ENCODE measurements at regions not wholly inside any gene's neighbourhood (a gene's known extent, or its start where the extent isn't known, plus 50 kb on each side); places are given as distances from the start of the nearest gene placed in this dataset.
"Not testable (repeated sequence)": the region's sequence is repeated elsewhere in the genome, so short reads cannot be mapped to it uniquely, and the experiment has no call there.

- Histone ChIP-seq H4K20me1 (ENCODE audit: insufficient read depth, low read length) (no peaks in the 10 kb centered on the region), H3K36me3 (ENCODE audit: insufficient read depth, low read length) (no peaks in the 10 kb centered on the region), H3K9me3 (ENCODE audit: low read length) (no peaks in the 10 kb centered on the region), H3K4me3 (ENCODE audit: low read depth, low read length, poor library complexity, severe bottlenecking) (no peak overlapping the region), H3K4me2 (ENCODE audit: low read length) (no peak overlapping the region), H3K27ac (ENCODE audit: low read depth, low read length, poor library complexity, severe bottlenecking) (no peak overlapping the region), H3K9me2 (ENCODE audit: low read depth, low read length) (no peaks in the 10 kb centered on the region), H3K9ac (ENCODE audit: low read length) (no peak overlapping the region), H3K4me1 (ENCODE audit: insufficient read depth, low read length, severe bottlenecking) (peaks cover 16% of the 10 kb centered on the region), H3F3A (ENCODE audit: insufficient read depth, low read length) (no peaks in the 10 kb centered on the region), H2AFZ (ENCODE audit: low read length) (no peak overlapping the region), H3K27me3 (ENCODE audit: insufficient read depth, low read length) (no peaks in the 10 kb centered on the region), H3K79me2 (ENCODE audit: insufficient read depth, low read length) (no peaks in the 10 kb centered on the region)
- TF ChIP-seq EZH2 (IDR thresholded peaks at IDR 0.05; ENCODE audit: borderline replicate concordance, low read length) = no peak
Measured at GRCh38 chr1:148374101-148374500, 109.0 kb downstream of the PPIAL4G start.

GRCh38 chr1:148373192-148373925, 109.7 kb downstream of the PPIAL4G start:
- Histone ChIP-seq H3K9me3 (ENCODE audit: low read length) (no peaks in the 10 kb centered on the region), H3K4me3 (ENCODE audit: low read depth, low read length, poor library complexity, severe bottlenecking) (no peak overlapping the region), H3K4me2 (ENCODE audit: low read length) (peak overlapping the region; percentile 32; the same call in 1 of the 2 replicates), H3K27ac (ENCODE audit: low read depth, low read length, poor library complexity, severe bottlenecking) (no peak overlapping the region), H4K20me1 (ENCODE audit: insufficient read depth, low read length) (no peaks in the 10 kb centered on the region), H3K79me2 (ENCODE audit: insufficient read depth, low read length) (no peaks in the 10 kb centered on the region), H3K4me1 (ENCODE audit: insufficient read depth, low read length, severe bottlenecking) (peaks cover 16% of the 10 kb centered on the region), H3K36me3 (ENCODE audit: insufficient read depth, low read length) (no peaks in the 10 kb centered on the region), H3F3A (ENCODE audit: insufficient read depth, low read length) (no peaks in the 10 kb centered on the region), H3K9me2 (ENCODE audit: low read depth, low read length) (no peaks in the 10 kb centered on the region), H3K9ac (ENCODE audit: low read length) (no peak overlapping the region), H3K27me3 (ENCODE audit: insufficient read depth, low read length) (no peaks in the 10 kb centered on the region), H2AFZ (ENCODE audit: low read length) (peak overlapping the region; percentile 10; the same call in 1 of the 2 replicates)
- no peak for TF ChIP-seq EZH2 (IDR thresholded peaks at IDR 0.05; ENCODE audit: borderline replicate concordance, low read length)

GRCh38 chr1:148372731-148373130, 110.4 kb downstream of the PPIAL4G start:
- no peaks in the 10 kb centered on the region for H3K27me3 ChIP-seq (ENCODE audit: insufficient read depth, low read length)
- peak overlapping the region; percentile 10 for H2AFZ ChIP-seq (ENCODE audit: low read length)
- H4K20me1 ChIP-seq (ENCODE audit: insufficient read depth, low read length) = no peaks in the 10 kb centered on the region
- H3K9me3 ChIP-seq (ENCODE audit: low read length) = no peaks in the 10 kb centered on the region
- no peak overlapping the region for H3K4me3 ChIP-seq (ENCODE audit: low read depth, low read length, poor library complexity, severe bottlenecking)
- H3K79me2 ChIP-seq (ENCODE audit: insufficient read depth, low read length) = no peaks in the 10 kb centered on the region
- H3K36me3 ChIP-seq (ENCODE audit: insufficient read depth, low read length) = no peaks in the 10 kb centered on the region
- H3K27ac ChIP-seq (ENCODE audit: low read depth, low read length, poor library complexity, severe bottlenecking) = peak overlapping the region; percentile 19
- H3K4me1 ChIP-seq (ENCODE audit: insufficient read depth, low read length, severe bottlenecking) = peaks cover 16% of the 10 kb centered on the region
- H3K4me2 ChIP-seq (ENCODE audit: low read length) = peak overlapping the region; percentile 32; the same call in 1 of the 2 replicates
- no peaks in the 10 kb centered on the region for H3K9me2 ChIP-seq (ENCODE audit: low read depth, low read length)
- TF ChIP-seq EZH2 (IDR thresholded peaks at IDR 0.05; ENCODE audit: borderline replicate concordance, low read length) (no peak), CTCF (IDR thresholded peaks at IDR 0.05; ENCODE audit: low read length) (no peak)
- H3K9ac ChIP-seq (ENCODE audit: low read length) = no peak overlapping the region
- no peaks in the 10 kb centered on the region for H3F3A ChIP-seq (ENCODE audit: insufficient read depth, low read length)

GRCh38 chr1:148372051-148372726, 110.9 kb downstream of the PPIAL4G start:
- not testable (repeated sequence) for H3K36me3 ChIP-seq (ENCODE audit: insufficient read depth, low read length); H3K4me3 ChIP-seq (ENCODE audit: low read depth, low read length, poor library complexity, severe bottlenecking); H3K9ac ChIP-seq (ENCODE audit: low read length); H3K9me2 ChIP-seq (ENCODE audit: low read depth, low read length); H3F3A ChIP-seq (ENCODE audit: insufficient read depth, low read length); H3K4me2 ChIP-seq (ENCODE audit: low read length); H3K27me3 ChIP-seq (ENCODE audit: insufficient read depth, low read length); H3K79me2 ChIP-seq (ENCODE audit: insufficient read depth, low read length); H4K20me1 ChIP-seq (ENCODE audit: insufficient read depth, low read length); H3K9me3 ChIP-seq (ENCODE audit: low read length)
- peak overlapping the region; percentile 19 for H3K27ac ChIP-seq (ENCODE audit: low read depth, low read length, poor library complexity, severe bottlenecking)
- H3K4me1 ChIP-seq (ENCODE audit: insufficient read depth, low read length, severe bottlenecking) = peaks cover 16% of the 10 kb centered on the region
- peak overlapping the region; percentile 10 for H2AFZ ChIP-seq (ENCODE audit: low read length)
